ENCODE measurements at regions not wholly inside any gene's neighbourhood (a gene's known extent, or its start where the extent isn't known, plus 50 kb on each side); places are given as distances from the start of the nearest gene placed in this dataset.

DNA sequence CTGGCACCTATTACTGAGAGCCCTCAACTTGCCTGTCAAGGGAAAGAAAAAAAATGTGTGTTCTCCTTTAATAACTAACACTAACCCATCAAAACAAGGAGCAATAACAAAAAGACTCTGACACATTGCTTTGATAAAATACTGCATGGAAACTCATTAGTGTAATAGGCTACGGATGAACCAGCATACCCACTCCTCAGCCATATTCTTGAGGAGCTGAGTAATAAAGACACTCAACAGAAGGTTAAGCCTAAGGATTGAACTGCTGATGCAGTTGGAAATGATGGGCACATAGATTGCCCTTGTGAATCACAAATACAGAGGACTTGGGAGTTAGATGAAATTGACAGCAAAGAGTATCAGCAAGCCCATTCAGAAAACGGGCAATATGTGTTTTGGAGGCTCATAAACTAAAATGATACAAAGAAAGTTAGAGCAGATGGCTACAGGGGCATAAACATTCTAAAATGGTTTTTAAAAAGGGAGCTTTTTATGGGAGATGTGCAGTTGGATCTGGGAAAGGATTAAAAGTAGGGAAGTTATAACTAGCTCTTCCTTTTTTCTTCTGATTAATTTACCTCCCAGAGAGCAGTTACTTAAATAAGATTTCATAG is 447.6 kb upstream of the IL12A start:
- no peak overlapping the region for H3K9ac ChIP-seq (ENCODE audit: low read length)
- no peak overlapping the region for H3K4me3 ChIP-seq (ENCODE audit: insufficient read depth, low read length, poor library complexity, severe bottlenecking)
- H3K9me2 ChIP-seq (replicated peaks; ENCODE audit: insufficient read depth, low read length): no peaks in the 10 kb centered on the region
- H3K9me3 ChIP-seq (ENCODE audit: insufficient read depth, low read length): no peaks in the 10 kb centered on the region
- H3K79me2 ChIP-seq (ENCODE audit: insufficient read depth, low read length): no peaks in the 10 kb centered on the region
- TF ChIP-seq EZH2phosphoT487 (conservative IDR thresholded peaks at IDR 0.05; ENCODE audit: low read length): no peak
- TF ChIP-seq, protein P1, sequence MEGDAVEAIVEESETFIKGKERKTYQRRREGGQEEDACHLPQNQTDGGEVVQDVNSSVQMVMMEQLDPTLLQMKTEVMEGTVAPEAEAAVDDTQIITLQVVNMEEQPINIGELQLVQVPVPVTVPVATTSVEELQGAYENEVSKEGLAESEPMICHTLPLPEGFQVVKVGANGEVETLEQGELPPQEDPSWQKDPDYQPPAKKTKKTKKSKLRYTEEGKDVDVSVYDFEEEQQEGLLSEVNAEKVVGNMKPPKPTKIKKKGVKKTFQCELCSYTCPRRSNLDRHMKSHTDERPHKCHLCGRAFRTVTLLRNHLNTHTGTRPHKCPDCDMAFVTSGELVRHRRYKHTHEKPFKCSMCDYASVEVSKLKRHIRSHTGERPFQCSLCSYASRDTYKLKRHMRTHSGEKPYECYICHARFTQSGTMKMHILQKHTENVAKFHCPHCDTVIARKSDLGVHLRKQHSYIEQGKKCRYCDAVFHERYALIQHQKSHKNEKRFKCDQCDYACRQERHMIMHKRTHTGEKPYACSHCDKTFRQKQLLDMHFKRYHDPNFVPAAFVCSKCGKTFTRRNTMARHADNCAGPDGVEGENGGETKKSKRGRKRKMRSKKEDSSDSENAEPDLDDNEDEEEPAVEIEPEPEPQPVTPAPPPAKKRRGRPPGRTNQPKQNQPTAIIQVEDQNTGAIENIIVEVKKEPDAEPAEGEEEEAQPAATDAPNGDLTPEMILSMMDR (IDR thresholded peaks at IDR 0.05; ENCODE audit: insufficient read depth, low read length, poor library complexity, severe bottlenecking): no peak
- no peaks in the 10 kb centered on the region for H3F3A ChIP-seq (ENCODE audit: insufficient read depth)
- H4K20me1 ChIP-seq (ENCODE audit: low read depth, low read length): no peaks in the 10 kb centered on the region
- H3K4me2 ChIP-seq (ENCODE audit: low read depth, low read length, poor library complexity, severe bottlenecking): no peak overlapping the region
- no peaks in the 10 kb centered on the region for H3K36me3 ChIP-seq (ENCODE audit: low read length)
- no peak overlapping the region for H2AFZ ChIP-seq (ENCODE audit: low read depth, low read length, severe bottlenecking)
- no peak overlapping the region for H3K27ac ChIP-seq (ENCODE audit: low read depth, low read length)
- no peaks in the 10 kb centered on the region for H3K27me3 ChIP-seq (ENCODE audit: low read length)

DNA sequence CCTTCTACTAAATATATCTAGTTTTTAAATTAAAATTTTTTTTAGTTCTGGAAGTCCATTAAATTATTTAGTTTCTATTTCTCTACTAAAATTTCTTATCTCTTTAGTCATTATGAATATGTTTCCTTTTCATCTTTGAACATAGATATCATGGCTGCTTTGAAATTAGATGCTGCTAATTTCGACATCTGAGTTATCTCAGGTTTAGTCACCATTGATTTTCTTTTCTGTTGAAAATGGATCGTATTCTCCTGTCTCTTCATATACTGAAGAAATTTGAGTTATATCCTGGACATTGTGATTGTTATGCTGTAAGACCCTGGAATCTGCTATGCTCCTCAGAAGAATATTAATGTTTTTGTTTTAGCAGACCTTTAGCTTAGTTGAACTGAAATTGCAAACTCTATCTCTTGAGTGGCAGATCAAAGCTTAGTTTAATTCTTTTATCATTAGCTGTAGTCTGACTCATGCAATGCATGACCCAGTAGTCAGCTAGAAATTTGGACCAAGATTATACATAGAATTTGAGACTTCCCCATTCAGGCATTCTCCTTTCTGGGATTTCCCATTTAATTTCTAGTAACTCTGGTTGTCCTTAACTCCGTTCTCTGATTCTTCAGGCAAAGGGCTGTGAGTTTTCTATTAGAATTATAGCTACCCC is 439.8 kb upstream of the IL12A start:
- Histone ChIP-seq H3K4me2 (ENCODE audit: low read depth, low read length, poor library complexity, severe bottlenecking) (no peak overlapping the region), H3K9me2 (replicated peaks; ENCODE audit: insufficient read depth, low read length) (no peaks in the 10 kb centered on the region), H3K27ac (ENCODE audit: low read depth, low read length) (no peak overlapping the region), H3F3A (ENCODE audit: insufficient read depth) (no peaks in the 10 kb centered on the region), H4K20me1 (ENCODE audit: low read depth, low read length) (no peaks in the 10 kb centered on the region), H3K4me3 (ENCODE audit: insufficient read depth, low read length, poor library complexity, severe bottlenecking) (no peak overlapping the region), H3K27me3 (ENCODE audit: low read length) (no peaks in the 10 kb centered on the region), H3K9me3 (ENCODE audit: insufficient read depth, low read length) (no peaks in the 10 kb centered on the region), H3K9ac (ENCODE audit: low read length) (no peak overlapping the region), H2AFZ (ENCODE audit: low read depth, low read length, severe bottlenecking) (no peak overlapping the region), H3K79me2 (ENCODE audit: insufficient read depth, low read length) (no peaks in the 10 kb centered on the region), H3K36me3 (ENCODE audit: low read length) (no peaks in the 10 kb centered on the region)
- no peak for TF ChIP-seq EZH2phosphoT487 (conservative IDR thresholded peaks at IDR 0.05; ENCODE audit: low read length)
- TF ChIP-seq, protein P1 (IDR thresholded peaks at IDR 0.05; ENCODE audit: insufficient read depth, low read length, poor library complexity, severe bottlenecking): no peak

DNA sequence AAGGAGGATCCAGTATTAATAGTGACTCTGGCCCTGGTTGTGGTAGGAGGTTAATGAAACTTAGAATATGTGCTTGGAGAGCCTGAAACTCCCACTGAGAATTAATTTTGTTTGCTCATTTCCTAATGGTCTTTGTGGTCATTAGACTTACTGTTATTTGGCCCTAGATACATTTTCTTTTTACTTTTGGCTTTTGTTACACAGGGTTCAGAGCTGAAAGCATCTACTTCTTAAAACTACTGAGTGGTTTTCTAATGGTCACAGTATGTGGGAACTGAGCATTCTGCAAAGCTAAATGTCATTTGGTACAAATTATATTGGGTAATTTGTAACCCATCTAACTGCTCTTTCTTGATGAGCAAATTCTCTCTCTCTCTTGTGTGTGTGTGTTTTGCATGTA is 433.4 kb upstream of the IL12A start:
- Histone ChIP-seq H3K9me2 (replicated peaks; ENCODE audit: insufficient read depth, low read length) (no peaks in the 10 kb centered on the region), H3K27me3 (ENCODE audit: low read length) (no peaks in the 10 kb centered on the region), H2AFZ (ENCODE audit: low read depth, low read length, severe bottlenecking) (no peak overlapping the region), H3K36me3 (ENCODE audit: low read length) (no peaks in the 10 kb centered on the region), H3K9me3 (ENCODE audit: insufficient read depth, low read length) (no peaks in the 10 kb centered on the region), H3F3A (ENCODE audit: insufficient read depth) (no peaks in the 10 kb centered on the region), H3K4me3 (ENCODE audit: insufficient read depth, low read length, poor library complexity, severe bottlenecking) (no peak overlapping the region), H3K27ac (ENCODE audit: low read depth, low read length) (no peak overlapping the region), H4K20me1 (ENCODE audit: low read depth, low read length) (no peaks in the 10 kb centered on the region), H3K4me2 (ENCODE audit: low read depth, low read length, poor library complexity, severe bottlenecking) (no peak overlapping the region), H3K79me2 (ENCODE audit: insufficient read depth, low read length) (no peaks in the 10 kb centered on the region), H3K9ac (ENCODE audit: low read length) (no peak overlapping the region)
- TF ChIP-seq, protein P1 (IDR thresholded peaks at IDR 0.05; ENCODE audit: insufficient read depth, low read length, poor library complexity, severe bottlenecking): no peak
- no peak for TF ChIP-seq EZH2phosphoT487 (conservative IDR thresholded peaks at IDR 0.05; ENCODE audit: low read length)

Data from SU-DHL-6 (cell line).